Kidney (tissue), 13 donors: ENCODE measurements at regions not wholly inside any gene's neighbourhood (a gene's known extent, or its start where the extent isn't known, plus 50 kb on each side); places are given as distances from the start of the nearest gene placed in this dataset.

Experiments
- DNase-seq, 5 donors: peaks; one replicate each; pipeline ENCODE4 v3.0.0-alpha.2; 2013 to 2020
- FAIRE-seq: peaks from 2 replicates; lab custom pipeline; 2012; peaks lifted over from hg19 to GRCh38; lab: Jason Lieb, UNC
- H3K27ac ChIP-seq, 2 donors: one replicate each; pipeline ENCODE4 v1.7.0; 2013; ENCODE audit warnings: low read depth in 2 of 2, low read length in 2 of 2, inconsistent platforms in 1 of 2
- H3K27me3 ChIP-seq: one replicate; pipeline ENCODE4 v1.7.1; 2013; ENCODE audit warnings: low read length, inconsistent platforms; ENCODE audit not compliant: control insufficient read depth, insufficient read depth
- H3K36me3 ChIP-seq, 3 donors: one replicate each; pipeline versions ENCODE4 v1.7.0 to v1.7.1; 2013; ENCODE audit warnings: low read length in 3 of 3, control low read depth in 1 of 3, inconsistent platforms in 1 of 3; ENCODE audit not compliant: insufficient read depth in 3 of 3, control insufficient read depth in 2 of 3
- H3K4me1 ChIP-seq, 3 donors: one replicate each; pipeline versions ENCODE4 v1.7.0 to v1.7.1; 2013; ENCODE audit warnings: low read length in 3 of 3, inconsistent platforms in 1 of 3, low read depth in 1 of 3; ENCODE audit not compliant: control insufficient read depth in 2 of 3, insufficient read depth in 2 of 3
- H3K4me3 ChIP-seq, 3 donors: one replicate each; pipeline versions ENCODE4 v1.7.0 to v1.8.1; 2013; ENCODE audit warnings: low read length in 3 of 3, control low read depth in 1 of 3, inconsistent platforms in 1 of 3
- H3K9ac ChIP-seq, 3 donors: one replicate each; pipeline versions ENCODE4 v1.7.0 to v1.7.1; 2013; ENCODE audit warnings: low read length in 3 of 3, control low read depth in 1 of 3, inconsistent platforms in 1 of 3
- H3K9me3 ChIP-seq, 3 donors: one replicate each; pipeline versions ENCODE4 v1.7.0 to v1.7.1; 2013; ENCODE audit warnings: low read length in 3 of 3, control low read depth in 1 of 3, inconsistent platforms in 1 of 3; ENCODE audit not compliant: control insufficient read depth in 2 of 3, insufficient read depth in 1 of 3
- CTCF ChIP-seq: IDR thresholded peaks from 3 replicates; pipeline ENCODE4 v1.5.1; 2012; ENCODE audit warnings: mild to moderate bottlenecking, moderate library complexity, borderline replicate concordance; ENCODE audit not compliant: insufficient read depth; ENCODE audit errors: extremely low read depth
- intact Hi-C: fragments of 100-400 bp; cut with DNase I; formaldehyde crosslinking; loops from one replicate; pipeline ENCODE4 v1.11.1; 2022
- donor health status: control.
- donor health status: control.
- donor health status: control.
- donor health status: control.
- donor health status: control.
- donor health status: DM: yes; HTN: yes; CAD: no.
- donor health status: Normal renal cell carcinoma (clear cell type).

GRCh38 chrX:44770121-44770520 is 73.7 kb upstream of the DUSP21 start:
- Histone ChIP-seq H3K9me3 (no peaks in the 10 kb centered on the region), H3K27me3 (no peaks in the 10 kb centered on the region), H3K4me3 (no peak overlapping the region), H3K4me1 (no peaks in the 10 kb centered on the region), H3K9ac (no peak overlapping the region), H3K36me3 (no peaks in the 10 kb centered on the region), H3K27ac (no peak overlapping the region)
- intact Hi-C loops: no loop called here
- FAIRE-seq: peak; percentile 93
- TF ChIP-seq CTCF: no peak
- DNase-seq: no peak

- no peak overlapping the region for H3K4me3 ChIP-seq
- TF ChIP-seq CTCF: no peak
- H3K4me1 ChIP-seq: no peaks in the 10 kb centered on the region
- no peaks in the 10 kb centered on the region for H3K36me3 ChIP-seq
- H3K9ac ChIP-seq: no peak overlapping the region
- DNase-seq: no peak
- intact Hi-C loops: no loop called here
- no peak for FAIRE-seq
- H3K27ac ChIP-seq: no peak overlapping the region
- H3K9me3 ChIP-seq: no peaks in the 10 kb centered on the region
- no peaks in the 10 kb centered on the region for H3K27me3 ChIP-seq
These were observed 76.5 kb upstream of the DUSP21 start for GRCh38 chrX:44767308-44767707.

DNA sequence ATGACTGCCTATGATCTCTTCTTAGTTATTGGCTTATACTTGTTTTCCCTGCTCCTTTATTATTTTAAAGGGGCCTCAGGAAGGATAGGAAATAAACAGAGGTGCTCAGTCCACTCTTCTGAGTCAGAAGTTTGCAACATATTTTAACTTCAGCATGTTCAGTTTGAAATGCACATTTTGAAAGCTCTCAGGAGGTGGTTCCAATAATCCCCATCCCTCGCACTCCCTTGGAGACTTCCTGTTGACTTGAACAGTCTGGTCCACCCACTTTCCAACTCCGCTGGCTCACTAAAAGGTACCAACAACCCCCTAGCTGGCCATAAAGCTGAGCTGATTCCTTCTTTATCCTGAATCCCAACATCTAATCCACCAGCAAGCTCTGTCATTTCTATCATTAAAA is 78.3 kb upstream of the DUSP21 start:
- Histone ChIP-seq H3K27me3 (no peaks in the 10 kb centered on the region), H3K9me3 (no peaks in the 10 kb centered on the region), H3K9ac (no peak overlapping the region), H3K36me3 (no peaks in the 10 kb centered on the region), H3K4me1 (no peaks in the 10 kb centered on the region), H3K27ac (no peak overlapping the region), H3K4me3 (no peak overlapping the region)
- DNase-seq (no peak), FAIRE-seq (no peak)
- TF ChIP-seq CTCF: no peak
- intact Hi-C loops: no loop called here

DNA sequence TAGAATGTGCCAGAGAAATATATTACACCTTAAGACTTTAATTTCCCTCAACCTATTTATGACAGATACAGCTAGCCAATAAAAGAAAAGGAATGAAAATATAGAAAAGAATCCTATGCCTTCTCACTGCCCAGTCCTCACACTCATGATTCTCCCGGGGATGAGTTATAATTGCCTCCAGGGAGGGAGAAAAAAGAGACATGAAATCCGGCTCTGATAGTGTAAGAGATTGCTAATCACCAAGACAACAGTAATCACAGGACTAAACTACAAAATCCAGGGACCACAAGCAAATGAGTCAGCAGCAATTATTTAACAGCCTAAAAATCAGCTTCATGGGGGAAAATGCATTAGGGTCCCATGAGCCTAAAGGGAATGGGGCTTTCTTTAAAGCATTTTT is 95.9 kb upstream of the DUSP21 start:
- FAIRE-seq (no peak), DNase-seq (no peak)
- no peak for TF ChIP-seq CTCF
- Histone ChIP-seq H3K36me3 (no peaks in the 10 kb centered on the region), H3K4me1 (no peaks in the 10 kb centered on the region), H3K4me3 (no peak overlapping the region), H3K9me3 (no peaks in the 10 kb centered on the region), H3K27ac (no peak overlapping the region), H3K9ac (no peak overlapping the region), H3K27me3 (no peaks in the 10 kb centered on the region)
- intact Hi-C loops: no loop called here
